Fibroblast of mammary gland (primary cell): ENCODE measurements at regions not wholly inside any gene's neighbourhood (a gene's known extent, or its start where the extent isn't known, plus 50 kb on each side); places are given as distances from the start of the nearest gene placed in this dataset.
A peak's percentile ranks its signal among the peaks of the same experiment; 100 is the strongest.

ENCODE experiments used
- DNase-seq: peaks from one replicate; pipeline ENCODE4 v3.0.0-alpha.2; 2010; ENCODE audit warnings: low read depth
- H3K4me3 ChIP-seq: 2 replicates; pipeline ENCODE4 v1.5.1; 2011; ENCODE audit warnings: low read depth, mild to moderate bottlenecking, low read length, moderate library complexity; ENCODE audit not compliant: control insufficient read depth
- TF ChIP-seq, protein P1 (sequence below): conservative IDR thresholded peaks from 2 replicates; pipeline ENCODE4 v1.5.1; 2011; ENCODE audit warnings: low read depth, low read length, inconsistent platforms; ENCODE audit not compliant: control insufficient read depth, insufficient read depth

DNA sequence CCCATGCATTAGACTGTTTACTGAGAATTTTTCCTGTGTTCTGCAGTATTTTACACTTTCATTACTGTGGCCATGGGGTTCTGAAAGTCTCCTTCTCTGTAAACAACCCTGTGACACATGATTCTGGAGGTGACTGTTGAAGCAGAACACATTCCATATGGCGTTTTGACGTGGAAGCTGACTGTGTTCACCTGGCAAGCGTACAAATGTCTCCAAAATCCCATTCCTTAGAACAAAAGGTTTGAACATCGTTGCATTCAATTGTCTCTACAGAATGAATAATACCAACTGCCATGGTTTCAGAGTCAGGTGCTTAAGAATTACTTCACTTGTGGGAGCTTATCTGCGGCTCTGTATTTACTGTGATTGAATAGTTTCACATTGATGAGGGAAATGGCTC lies 485.6 kb upstream of the TMEM132C start:
- no peak for DNase-seq
- H3K4me3 ChIP-seq = no peak overlapping the region

DNA sequence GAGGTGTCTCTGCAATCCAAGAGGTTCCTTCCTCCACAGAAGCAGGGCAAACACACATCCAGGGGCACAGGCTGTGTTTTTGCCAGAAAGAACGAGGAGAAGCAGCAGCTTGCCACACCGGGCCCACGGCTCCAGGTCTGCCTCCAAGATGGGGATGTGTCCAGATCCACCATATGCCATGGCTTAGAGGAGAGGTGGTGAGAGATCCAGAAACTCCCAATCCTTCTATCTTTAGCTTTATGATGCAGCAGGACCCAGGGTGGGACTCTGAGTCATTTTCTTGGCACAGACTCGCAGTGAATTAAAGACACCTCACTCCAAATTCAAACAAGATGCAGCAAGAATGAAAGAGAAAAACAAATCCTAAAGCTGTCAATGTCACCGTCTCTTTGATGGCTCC lies 481.4 kb upstream of the TMEM132C start:
- peak; percentile 80 for DNase-seq
- TF ChIP-seq, protein P1, sequence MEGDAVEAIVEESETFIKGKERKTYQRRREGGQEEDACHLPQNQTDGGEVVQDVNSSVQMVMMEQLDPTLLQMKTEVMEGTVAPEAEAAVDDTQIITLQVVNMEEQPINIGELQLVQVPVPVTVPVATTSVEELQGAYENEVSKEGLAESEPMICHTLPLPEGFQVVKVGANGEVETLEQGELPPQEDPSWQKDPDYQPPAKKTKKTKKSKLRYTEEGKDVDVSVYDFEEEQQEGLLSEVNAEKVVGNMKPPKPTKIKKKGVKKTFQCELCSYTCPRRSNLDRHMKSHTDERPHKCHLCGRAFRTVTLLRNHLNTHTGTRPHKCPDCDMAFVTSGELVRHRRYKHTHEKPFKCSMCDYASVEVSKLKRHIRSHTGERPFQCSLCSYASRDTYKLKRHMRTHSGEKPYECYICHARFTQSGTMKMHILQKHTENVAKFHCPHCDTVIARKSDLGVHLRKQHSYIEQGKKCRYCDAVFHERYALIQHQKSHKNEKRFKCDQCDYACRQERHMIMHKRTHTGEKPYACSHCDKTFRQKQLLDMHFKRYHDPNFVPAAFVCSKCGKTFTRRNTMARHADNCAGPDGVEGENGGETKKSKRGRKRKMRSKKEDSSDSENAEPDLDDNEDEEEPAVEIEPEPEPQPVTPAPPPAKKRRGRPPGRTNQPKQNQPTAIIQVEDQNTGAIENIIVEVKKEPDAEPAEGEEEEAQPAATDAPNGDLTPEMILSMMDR = no peak
- no peak overlapping the region for H3K4me3 ChIP-seq

More for the DNA sequence above, 485.6 kb upstream of the TMEM132C start:
- TF ChIP-seq, protein P1 = no peak

DNA sequence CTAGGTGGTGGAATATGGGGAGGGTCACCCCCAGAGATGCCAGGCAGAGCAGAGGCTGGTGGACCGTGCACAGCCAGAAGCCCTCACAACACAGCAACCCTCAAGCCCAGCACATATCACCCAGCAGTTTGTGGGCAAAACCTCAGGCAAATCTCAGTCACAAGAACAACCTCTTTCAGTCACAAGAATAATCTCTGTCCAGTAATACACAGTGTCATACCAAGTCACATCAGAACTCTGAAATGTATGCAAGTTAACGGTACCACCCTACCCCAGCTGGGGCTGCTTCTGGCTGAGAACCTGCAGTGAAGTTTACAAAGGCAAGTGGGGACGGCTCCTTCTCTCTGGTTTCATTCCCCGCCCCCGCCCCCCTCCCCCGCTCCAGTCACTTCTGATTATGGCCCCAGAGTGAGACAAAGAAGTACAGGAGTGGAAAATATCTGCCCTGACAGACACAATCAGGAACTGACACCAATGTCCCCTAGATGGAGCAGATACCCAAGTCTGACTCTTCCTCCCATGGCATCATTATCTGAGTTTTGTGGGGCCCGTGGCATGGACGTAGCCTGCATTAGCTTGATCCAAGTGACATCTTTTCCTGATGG lies 480.9 kb upstream of the TMEM132C start:
- DNase-seq = peak; percentile 3
- TF ChIP-seq, protein P1 = no peak
- H3K4me3 ChIP-seq = no peak overlapping the region

DNA sequence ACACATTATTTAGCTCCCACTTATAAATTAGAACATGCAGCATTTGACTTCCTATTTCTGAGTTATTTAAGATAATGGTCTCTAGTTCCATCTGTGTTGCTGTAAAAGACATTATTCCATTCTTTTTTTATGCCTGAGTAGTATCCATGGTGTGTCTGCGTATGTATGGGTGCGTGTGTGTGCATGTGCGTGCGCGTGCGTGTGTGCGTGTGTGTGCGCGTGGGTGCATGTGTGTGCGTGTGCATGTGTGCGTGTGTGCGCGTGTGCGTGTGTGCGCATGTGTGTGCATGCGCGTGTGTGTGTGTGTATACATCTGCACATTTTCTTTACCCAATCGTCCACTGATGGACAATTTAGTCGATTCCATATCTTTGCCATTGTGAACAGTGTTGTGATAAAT lies 479.4 kb upstream of the TMEM132C start:
- no peak overlapping the region for H3K4me3 ChIP-seq
- TF ChIP-seq, protein P1 = no peak
- DNase-seq = no peak

DNA sequence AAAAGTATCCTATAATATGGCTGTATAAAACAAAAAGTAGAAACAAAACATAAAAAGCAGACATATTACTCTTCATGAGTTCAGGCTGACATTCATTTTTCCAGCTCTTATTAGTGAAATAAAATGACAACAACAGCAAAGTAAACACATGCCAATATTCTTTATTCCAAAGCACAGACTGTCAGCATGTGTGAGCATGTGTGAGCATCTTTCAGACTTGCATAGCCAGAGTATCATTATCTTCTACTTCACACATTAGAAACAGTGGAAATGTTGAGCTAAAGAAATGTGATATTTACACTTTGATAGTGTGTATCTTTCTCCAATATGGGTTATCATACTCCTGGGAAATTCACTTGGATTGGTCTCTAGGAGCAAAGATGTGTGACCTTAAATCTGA lies 476.6 kb upstream of the TMEM132C start:
- no peak overlapping the region for H3K4me3 ChIP-seq
- DNase-seq = no peak
- TF ChIP-seq, protein P1 = no peak

DNA sequence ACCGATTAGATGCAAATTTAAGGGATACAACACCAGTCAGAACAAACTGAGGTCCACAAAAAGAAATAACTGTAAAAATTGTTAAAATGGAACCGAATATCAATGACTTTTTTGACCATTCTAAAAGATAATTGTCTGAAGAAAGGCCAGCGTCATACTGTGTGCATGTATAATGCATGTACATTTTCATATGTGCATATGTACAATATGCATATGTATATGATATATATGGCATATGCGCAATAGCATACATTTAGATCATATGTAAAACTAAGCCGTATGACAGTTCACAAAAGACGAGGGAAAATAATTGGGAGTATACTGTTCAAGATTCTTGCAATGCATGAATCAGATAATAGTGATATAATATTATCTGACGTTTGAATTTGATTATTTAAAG lies 475.8 kb upstream of the TMEM132C start:
- H3K4me3 ChIP-seq = no peak overlapping the region
- TF ChIP-seq, protein P1 = no peak

DNA sequence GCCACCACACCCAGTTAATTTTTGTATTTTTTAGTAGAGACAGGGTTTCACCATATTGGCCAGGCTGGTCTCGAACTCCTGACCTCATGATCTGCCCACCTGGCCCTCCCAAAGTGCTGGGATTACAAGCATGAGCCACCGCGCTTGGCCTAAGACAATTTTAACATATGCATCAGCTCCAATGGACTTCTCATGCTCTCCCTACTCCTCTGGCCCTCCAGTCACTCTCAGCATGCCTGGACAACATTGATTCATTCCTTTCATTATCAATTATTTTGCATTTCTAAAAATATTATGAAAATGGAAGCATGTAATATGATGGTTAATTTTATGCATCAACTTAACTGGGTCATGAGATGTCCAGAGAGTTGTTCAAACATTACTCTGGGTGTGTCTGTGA lies 469.1 kb upstream of the TMEM132C start:
- DNase-seq = no peak
- no peak overlapping the region for H3K4me3 ChIP-seq
- TF ChIP-seq, protein P1 = no peak

More for the DNA sequence above, 475.8 kb upstream of the TMEM132C start:
- DNase-seq = no peak
